ENCODE measurements at regions not wholly inside any gene's neighbourhood (a gene's known extent, or its start where the extent isn't known, plus 50 kb on each side); places are given as distances from the start of the nearest gene placed in this dataset.
"Not testable (repeated sequence)": the region's sequence is repeated elsewhere in the genome, so short reads cannot be mapped to it uniquely, and the experiment has no call there.

DNA sequence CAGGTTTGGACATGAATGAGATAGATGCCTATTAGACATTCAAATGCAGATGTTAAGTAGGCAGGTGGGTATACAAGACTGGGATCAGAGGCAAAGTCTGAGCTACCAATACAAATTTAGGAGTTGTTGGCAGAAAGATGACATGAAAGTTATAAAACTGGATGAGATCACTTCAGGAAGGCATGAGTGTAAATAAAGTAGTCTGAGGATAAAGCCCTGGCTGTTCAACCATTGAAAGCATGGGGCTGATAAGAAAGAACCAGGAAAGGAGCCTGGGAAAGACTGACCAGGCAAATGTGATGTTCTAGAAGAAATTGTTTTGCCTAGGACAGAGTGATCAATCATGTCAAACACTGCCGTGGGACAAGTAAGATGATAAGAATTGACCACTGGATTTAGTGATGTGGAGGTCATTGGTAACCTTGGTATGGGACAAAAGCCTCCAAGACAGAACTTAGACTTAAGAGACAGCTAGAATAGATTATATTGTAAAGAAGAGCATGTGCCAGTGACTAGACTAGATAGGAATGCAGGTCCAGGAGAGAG is 98.5 kb downstream of the EHF start:
- Mint-ChIP-seq H3K9me3 (peaks cover 12% of the 10 kb centered on the region), H3K27me3 (ENCODE audit: low read depth) (no peaks in the 10 kb centered on the region), H3K27ac (ENCODE audit: unreplicated experiment) (no peak overlapping the region), H3K4me3 (no peak overlapping the region), H3K4me1 (no peaks in the 10 kb centered on the region), H3K36me3 (ENCODE audit: low read depth) (peaks cover 40% of the 10 kb centered on the region)
- TF ChIP-seq CTCF (conservative IDR thresholded peaks at IDR 0.05), result no peak
- DNase-seq (ENCODE audit: low read depth, low spot score), result no peak

- not testable (repeated sequence) for H3K4me1 Mint-ChIP-seq; H3K27ac Mint-ChIP-seq (ENCODE audit: unreplicated experiment); H3K4me3 Mint-ChIP-seq; H3K27me3 Mint-ChIP-seq (ENCODE audit: low read depth); DNase-seq (ENCODE audit: low read depth, low spot score)
- peaks cover 15% of the 10 kb centered on the region for H3K9me3 Mint-ChIP-seq
- H3K36me3 Mint-ChIP-seq (ENCODE audit: low read depth), result peaks cover 49% of the 10 kb centered on the region
These were observed 92.7 kb downstream of the EHF start for GRCh38 chr11:34713631-34714030.
